Bronchial epithelial cell (primary cell): ENCODE measurements at regions not wholly inside any gene's neighbourhood (a gene's known extent, or its start where the extent isn't known, plus 50 kb on each side); places are given as distances from the start of the nearest gene placed in this dataset.

Experiments used
- DNase-seq: peaks from one replicate; pipeline ENCODE4 v3.0.0-alpha.2; 2010; ENCODE audit warnings: low read depth
- FAIRE-seq: peaks from 2 replicates; lab custom pipeline; 2011; peaks lifted over from hg19 to GRCh38; lab: Jason Lieb, UNC
- H3K27me3 ChIP-seq: 2 replicates; pipeline ENCODE4 v1.5.1; 2011; ENCODE audit warnings: low read length; ENCODE audit not compliant: control insufficient read depth, insufficient read depth
- H3K36me3 ChIP-seq: 2 replicates; pipeline ENCODE4 v1.5.1; 2011; ENCODE audit warnings: low read length; ENCODE audit not compliant: control insufficient read depth, insufficient read depth
- H3K4me3 ChIP-seq: 2 replicates; pipeline ENCODE4 v1.5.1; 2011; ENCODE audit warnings: mild to moderate bottlenecking, low read depth, low read length, control low read depth
- CTCF ChIP-seq: IDR thresholded peaks from 2 replicates; pipeline ENCODE4 v1.5.1; 2011; ENCODE audit warnings: mild to moderate bottlenecking, moderate library complexity, low read length, control low read depth, inconsistent platforms; ENCODE audit not compliant: insufficient read depth, severe bottlenecking

- DNase-seq (no peak), FAIRE-seq (no peak)
- Histone ChIP-seq H3K4me3 (no peak overlapping the region), H3K27me3 (no peaks in the 10 kb centered on the region), H3K36me3 (no peaks in the 10 kb centered on the region)
- TF ChIP-seq CTCF: no peak
Measured at GRCh38 chr5:9847631-9848030, 217.5 kb upstream of the TAS2R1 start.

GRCh38 chr5:9845185-9845584, 215.0 kb upstream of the TAS2R1 start:
- Histone ChIP-seq H3K27me3 (no peaks in the 10 kb centered on the region), H3K4me3 (no peak overlapping the region), H3K36me3 (no peaks in the 10 kb centered on the region)
- TF ChIP-seq CTCF: no peak
- FAIRE-seq (no peak), DNase-seq (no peak)

- no peaks in the 10 kb centered on the region for H3K36me3 ChIP-seq
- H3K27me3 ChIP-seq: no peaks in the 10 kb centered on the region
- FAIRE-seq (no peak), DNase-seq (no peak)
- H3K4me3 ChIP-seq: no peak overlapping the region
- no peak for TF ChIP-seq CTCF
Measured at GRCh38 chr5:9841516-9842170, 211.5 kb upstream of the TAS2R1 start.

DNA sequence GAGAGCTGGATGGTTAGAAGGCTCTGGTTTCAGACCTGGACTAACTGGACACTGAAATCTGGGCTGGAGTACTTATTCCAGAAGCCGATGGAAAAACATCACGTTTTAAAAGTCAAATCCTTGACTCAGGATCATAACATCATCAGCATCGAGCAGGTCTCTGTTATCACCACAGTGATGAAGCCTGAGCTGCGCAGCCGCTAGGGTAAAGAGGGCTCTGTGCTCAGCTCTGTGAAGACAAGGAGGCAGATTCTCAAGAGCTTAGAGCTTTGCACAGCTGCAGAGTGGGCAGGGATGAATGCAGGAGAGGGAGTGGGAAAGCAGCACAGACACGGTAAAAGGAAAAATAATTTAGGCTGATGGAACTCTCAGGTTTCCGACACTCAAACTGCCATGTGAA, 208.8 kb upstream of the TAS2R1 start:
- H3K36me3 ChIP-seq: no peaks in the 10 kb centered on the region
- DNase-seq (no peak), FAIRE-seq (no peak)
- TF ChIP-seq CTCF: no peak
- H3K4me3 ChIP-seq: no peak overlapping the region
- no peaks in the 10 kb centered on the region for H3K27me3 ChIP-seq

DNA sequence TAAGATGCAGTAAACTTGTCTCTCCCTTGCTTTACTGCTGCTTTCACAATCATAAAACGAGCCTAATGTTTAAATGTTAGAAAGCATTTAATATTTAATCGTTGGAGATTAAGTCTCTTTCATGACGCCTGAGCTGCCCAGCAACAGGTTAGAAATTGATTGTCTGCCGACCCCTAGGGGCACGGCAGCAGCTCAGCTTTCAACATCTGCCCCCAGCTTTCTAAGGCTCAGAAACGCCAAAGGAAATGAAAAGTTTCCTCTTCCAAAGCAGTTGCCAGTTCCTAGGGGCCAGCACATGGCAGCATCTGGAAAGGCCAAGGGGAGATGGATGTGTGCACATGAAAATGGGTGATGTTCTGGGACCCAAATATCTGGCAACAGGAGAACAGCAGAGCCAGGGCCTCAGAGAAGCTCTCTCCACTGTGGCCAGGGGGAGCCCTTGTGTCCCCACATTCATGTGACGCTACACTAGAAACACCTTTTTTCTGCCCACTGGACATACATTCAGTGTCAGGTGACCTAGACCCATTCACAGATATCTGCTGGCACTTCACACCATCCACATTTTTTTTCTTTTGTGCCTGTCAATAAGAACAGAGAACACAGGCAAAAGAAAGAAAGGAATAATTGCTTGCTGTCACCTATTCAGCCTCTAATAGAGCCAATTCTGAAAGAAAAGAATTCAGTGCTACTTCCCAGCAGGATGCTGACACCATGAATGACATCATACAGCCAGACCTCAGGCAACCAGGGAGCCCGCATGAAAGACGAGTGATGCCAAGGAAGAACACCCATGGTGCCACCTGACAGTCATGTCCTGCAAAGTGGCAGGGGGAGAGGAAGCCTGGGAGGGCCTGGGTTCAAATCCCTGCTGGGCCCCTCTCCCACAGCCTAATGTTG, 205.0 kb upstream of the TAS2R1 start:
- no peak for TF ChIP-seq CTCF
- Histone ChIP-seq H3K4me3 (no peak overlapping the region), H3K27me3 (no peaks in the 10 kb centered on the region), H3K36me3 (no peaks in the 10 kb centered on the region)
- DNase-seq: no peak
- FAIRE-seq: no peak
